Mucosa of gallbladder (tissue), 1 donor: ENCODE measurements at regions not wholly inside any gene's neighbourhood (a gene's known extent, or its start where the extent isn't known, plus 50 kb on each side); places are given as distances from the start of the nearest gene placed in this dataset.

Experiments used
- DNase-seq: peaks from one replicate; pipeline ENCODE4 v3.0.0-alpha.2; 2020; ENCODE audit warnings: low spot score
- donor health status: DM: no; HTN: no; CAD: no.

GRCh38 chr3:168249205-168249549, 153.5 kb upstream of the GOLIM4 start:
- DNase-seq = no peak

GRCh38 chr3:168248383-168249204, 152.9 kb upstream of the GOLIM4 start:
- peak; percentile 10 for DNase-seq

DNA sequence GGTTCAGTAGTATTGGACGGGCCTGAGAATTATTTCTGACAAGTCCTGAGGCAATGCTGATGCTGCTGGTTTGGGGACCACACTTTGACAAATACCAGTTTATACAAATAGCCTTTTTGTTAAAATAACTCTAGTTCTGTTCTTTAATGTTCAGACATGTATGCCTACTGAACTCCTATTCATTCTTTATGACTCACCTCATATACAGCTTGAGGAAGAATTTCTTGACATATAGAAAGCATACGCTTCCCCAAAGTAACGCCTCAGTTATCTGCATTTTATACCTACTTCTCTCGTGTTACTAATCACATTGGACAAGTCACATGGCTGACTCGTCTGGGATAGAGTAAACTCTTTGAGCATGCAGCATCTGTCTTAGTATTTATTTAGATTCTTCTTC, 145.4 kb upstream of the GOLIM4 start:
- DNase-seq = no peak

GRCh38 chr3:168239287-168239686, 143.6 kb upstream of the GOLIM4 start:
- DNase-seq = no peak

DNA sequence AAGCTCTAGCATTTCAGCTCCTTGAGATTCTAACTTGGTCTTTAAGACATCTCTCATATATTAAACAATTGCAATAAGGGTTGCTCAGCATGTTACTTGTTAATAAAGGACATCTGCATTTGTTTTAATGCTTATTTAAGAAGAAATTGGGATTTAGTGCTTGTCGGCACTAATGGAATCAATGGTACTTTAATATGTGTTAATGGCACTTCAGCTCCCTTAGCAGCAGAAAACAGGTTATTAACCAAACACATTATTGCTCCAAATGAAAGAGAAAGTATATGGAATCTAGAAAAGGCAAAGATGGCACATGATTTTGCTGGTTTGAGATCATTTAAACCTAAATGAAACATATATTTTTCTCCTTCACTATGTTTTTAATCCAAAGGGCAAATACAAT, 137.3 kb upstream of the GOLIM4 start:
- DNase-seq = no peak

- no peak for DNase-seq
Observed at GRCh38 chr3:168223085-168223484, 127.4 kb upstream of the GOLIM4 start.

GRCh38 chr3:168220556-168220955, 124.8 kb upstream of the GOLIM4 start:
- no peak for DNase-seq

DNA sequence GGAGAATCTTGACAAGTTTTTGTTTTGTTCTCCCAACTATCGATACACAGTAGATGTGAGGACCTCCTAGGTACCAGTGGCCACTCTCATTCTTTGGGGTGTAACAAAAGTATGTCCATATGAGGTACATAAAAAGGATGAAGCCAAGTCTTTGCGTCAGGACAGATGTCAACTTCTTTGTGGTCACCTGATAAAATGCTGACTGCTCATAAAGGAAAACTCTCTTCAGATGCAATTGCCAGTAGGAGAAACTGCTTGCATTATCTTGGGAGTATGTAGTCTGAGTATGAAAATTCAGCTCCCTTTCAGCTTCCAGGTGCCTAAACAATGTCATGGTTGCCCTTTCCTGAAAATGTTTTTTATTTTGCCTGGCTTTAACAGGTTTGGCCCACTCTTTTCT, 123.8 kb upstream of the GOLIM4 start:
- no peak for DNase-seq

GRCh38 chr3:168218600-168218999, 122.9 kb upstream of the GOLIM4 start:
- no peak for DNase-seq

DNA sequence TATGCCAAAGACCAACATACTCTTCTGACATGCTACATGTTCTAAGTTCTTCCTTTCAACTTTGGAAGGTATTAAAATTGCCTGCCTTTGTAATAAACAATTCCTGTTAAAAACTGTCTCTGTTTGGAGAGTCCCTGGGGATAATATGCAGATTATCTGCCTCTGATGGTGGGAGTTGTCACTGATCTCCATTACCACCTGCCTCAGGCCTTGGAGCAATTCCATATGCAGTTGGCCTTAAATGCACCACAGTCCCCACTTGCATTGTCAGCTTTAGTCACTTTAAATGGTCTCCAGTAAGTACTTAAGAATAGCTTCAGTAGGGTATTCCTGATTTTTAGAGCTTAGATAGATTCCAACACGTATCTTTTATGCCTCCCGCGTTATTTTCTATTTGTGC, 121.1 kb upstream of the GOLIM4 start:
- no peak for DNase-seq

- no peak for DNase-seq
Observed at GRCh38 chr3:168213920-168214319, 118.2 kb upstream of the GOLIM4 start.

GRCh38 chr3:168212664-168213285, 117.1 kb upstream of the GOLIM4 start:
- DNase-seq = no peak

DNA sequence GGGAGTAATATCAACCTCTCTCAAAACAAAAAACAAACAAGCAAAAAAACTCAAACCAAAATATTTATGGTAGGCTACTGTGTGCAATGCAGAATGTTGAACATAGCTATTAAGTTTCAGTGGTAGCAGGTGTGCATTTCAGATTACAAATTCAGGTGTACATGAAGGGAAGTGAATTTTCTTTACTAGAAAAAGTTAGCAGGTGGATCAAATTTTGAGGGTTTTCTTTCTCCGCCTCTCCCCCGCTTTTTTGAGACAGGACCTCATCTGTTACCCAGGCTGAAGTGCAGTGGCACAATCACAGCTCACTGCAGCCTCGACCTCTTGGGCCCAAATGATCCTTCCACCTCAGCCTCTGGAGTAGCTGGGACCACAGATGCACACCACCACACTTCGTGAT, 109.7 kb upstream of the GOLIM4 start:
- no peak for DNase-seq

DNA sequence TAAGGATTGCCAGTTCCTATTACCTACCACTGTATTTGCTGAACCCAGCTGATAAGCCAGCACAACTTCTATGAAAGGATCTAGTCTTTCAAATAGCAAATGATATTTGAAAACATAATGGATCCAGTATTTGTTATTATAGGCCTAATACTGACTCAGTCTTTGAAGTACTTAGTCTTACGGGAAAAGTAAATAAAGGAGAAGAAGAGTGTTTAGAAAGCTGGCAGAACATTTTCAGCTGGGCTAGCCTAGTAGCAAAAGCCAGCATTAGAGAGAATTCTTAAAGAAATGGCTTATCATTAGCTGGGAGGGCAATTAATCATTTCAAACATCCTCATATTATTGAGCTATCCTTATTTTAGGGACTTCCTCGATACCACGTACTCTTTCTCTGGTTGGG, 101.4 kb upstream of the GOLIM4 start:
- DNase-seq = no peak

GRCh38 chr3:168191856-168192255, 96.1 kb upstream of the GOLIM4 start:
- peak; percentile 30 for DNase-seq

- DNase-seq = no peak
Observed at GRCh38 chr3:168187233-168187632, 91.5 kb upstream of the GOLIM4 start.

- DNase-seq = no peak
Observed at GRCh38 chr3:168186293-168186983, 90.7 kb upstream of the GOLIM4 start.

DNA sequence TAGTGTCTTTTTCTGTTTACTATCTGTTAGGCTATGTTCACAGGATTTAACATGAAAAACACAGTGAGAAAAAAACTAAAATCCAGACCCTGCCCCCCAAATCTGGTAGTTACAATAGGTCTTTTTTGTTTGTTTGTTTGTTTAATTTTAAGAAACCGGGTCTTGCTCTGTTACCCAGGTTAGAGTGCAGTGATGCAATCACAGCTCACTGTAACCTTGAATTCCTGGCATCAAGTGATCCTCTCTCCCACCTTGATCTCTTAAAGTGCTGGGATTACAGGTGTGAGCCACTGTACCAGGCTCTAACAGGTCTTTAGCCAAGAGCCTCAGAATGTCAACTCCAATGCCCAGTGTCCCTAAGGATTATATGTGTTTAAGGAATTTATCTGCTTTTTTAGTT, 88.0 kb upstream of the GOLIM4 start:
- DNase-seq = no peak

DNA sequence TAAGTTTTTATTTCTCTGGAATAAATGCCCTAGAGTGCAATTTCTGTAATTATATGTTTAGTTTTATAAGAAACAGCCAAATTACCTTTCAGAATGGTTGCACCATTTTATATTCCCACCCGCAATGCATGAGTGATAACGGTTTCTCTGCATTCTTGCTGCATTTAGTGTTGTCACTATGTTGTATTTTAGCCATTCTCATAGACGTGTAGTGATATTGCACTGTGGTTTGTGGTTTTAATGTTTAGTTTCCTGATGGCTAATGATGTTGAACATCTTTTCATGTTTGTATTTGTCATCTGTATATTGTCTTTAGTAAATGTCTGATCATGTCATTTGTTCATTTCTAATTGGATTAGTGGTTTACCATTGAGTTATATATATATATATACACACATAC, 73.0 kb upstream of the GOLIM4 start:
- no peak for DNase-seq

DNA sequence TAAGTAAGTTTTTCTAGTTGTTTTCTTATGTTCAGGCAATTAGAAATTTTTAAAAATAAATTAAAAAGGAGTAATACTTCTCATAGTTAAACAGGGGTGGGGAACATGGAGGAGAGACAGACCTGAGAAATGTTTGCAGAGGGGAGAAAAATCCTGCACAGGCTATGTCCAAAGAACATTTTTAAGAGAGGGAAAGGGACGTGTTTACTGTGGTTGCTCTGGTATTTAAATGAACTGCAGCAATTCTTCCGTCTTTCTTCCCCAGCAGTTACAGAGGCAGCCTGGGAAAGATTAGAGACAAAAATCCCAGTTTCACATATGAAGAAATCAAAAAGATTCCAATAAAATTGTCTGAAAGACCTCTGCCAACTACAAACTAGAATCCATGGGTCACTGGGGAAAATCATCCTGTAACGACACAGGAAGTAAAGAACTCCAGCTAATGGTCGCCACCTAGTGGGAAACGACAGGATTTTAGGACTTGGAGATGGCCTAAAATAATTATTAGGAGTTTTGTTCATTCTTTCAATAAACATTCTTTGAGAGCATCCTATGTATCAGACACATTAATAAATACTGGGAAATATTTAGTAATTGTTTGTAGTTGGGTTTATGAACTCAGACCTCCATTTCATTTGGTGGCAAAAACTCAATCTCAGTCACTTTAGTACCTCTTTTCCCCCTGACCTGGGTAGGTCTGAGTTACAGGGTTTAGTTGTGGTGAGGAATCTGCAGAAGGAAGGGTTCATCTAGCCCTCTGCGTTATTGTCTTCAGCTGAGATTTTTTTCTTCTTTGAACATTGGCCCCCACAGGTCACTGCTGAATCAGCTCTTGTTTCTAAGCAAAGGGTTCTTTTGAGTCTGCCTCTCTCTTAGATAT, 69.9 kb upstream of the GOLIM4 start:
- peak; percentile 73 for DNase-seq

- no peak for DNase-seq
Observed at GRCh38 chr3:168162172-168162571, 66.4 kb upstream of the GOLIM4 start.

- DNase-seq = no peak
Observed at GRCh38 chr3:168161696-168162095, 66.0 kb upstream of the GOLIM4 start.
